GM21360 (cell line): ENCODE measurements at regions not wholly inside any gene's neighbourhood (a gene's known extent, or its start where the extent isn't known, plus 50 kb on each side); places are given as distances from the start of the nearest gene placed in this dataset.
"Not testable (repeated sequence)": the region's sequence is repeated elsewhere in the genome, so short reads cannot be mapped to it uniquely, and the experiment has no call there.

ENCODE experiments used
- ATAC-seq: cut with Tn5 transposase; IDR thresholded peaks from one replicate; pipeline ENCODE4 v1.9.1; 2021; ENCODE audit warnings: mild to moderate bottlenecking, moderate library complexity; ENCODE audit not compliant: unreplicated experiment

GRCh38 chr2:236632295-236633218 is 62.9 kb downstream of the ACKR3 start:
- ATAC-seq, result no peak

GRCh38 chr2:236633219-236633570 is 63.6 kb downstream of the ACKR3 start:
- ATAC-seq, result no peak

GRCh38 chr2:236633775-236634560 is 64.3 kb downstream of the ACKR3 start:
- ATAC-seq, result no peak

- no peak for ATAC-seq
Observed at GRCh38 chr2:236636261-236636660, 66.6 kb downstream of the ACKR3 start.

- no peak for ATAC-seq
Observed at GRCh38 chr2:236636714-236637470, 67.3 kb downstream of the ACKR3 start.

- ATAC-seq, result no peak
Observed at GRCh38 chr2:236637686-236638569, 68.3 kb downstream of the ACKR3 start.

GRCh38 chr2:236638707-236639106 is 69.1 kb downstream of the ACKR3 start:
- no peak for ATAC-seq

- ATAC-seq, result no peak
Observed at GRCh38 chr2:236639461-236640235, 70.0 kb downstream of the ACKR3 start.

- ATAC-seq, result no peak
Observed at GRCh38 chr2:236641051-236641726, 71.6 kb downstream of the ACKR3 start.

GRCh38 chr2:236642125-236642524 is 72.5 kb downstream of the ACKR3 start:
- ATAC-seq, result no peak

GRCh38 chr2:236642584-236643291 is 73.1 kb downstream of the ACKR3 start:
- no peak for ATAC-seq

GRCh38 chr2:236643480-236643879 is 73.9 kb downstream of the ACKR3 start:
- ATAC-seq, result no peak

- no peak for ATAC-seq
Observed at GRCh38 chr2:236644067-236644466, 74.4 kb downstream of the ACKR3 start.

- ATAC-seq, result no peak
Observed at GRCh38 chr2:236644502-236644911, 74.9 kb downstream of the ACKR3 start.

- ATAC-seq, result not testable (repeated sequence)
Observed at GRCh38 chr2:236645141-236645540, 75.5 kb downstream of the ACKR3 start.

GRCh38 chr2:236646441-236646840 is 76.8 kb downstream of the ACKR3 start:
- no peak for ATAC-seq

- ATAC-seq, result no peak
Observed at GRCh38 chr2:236646871-236647270, 77.2 kb downstream of the ACKR3 start.

- ATAC-seq, result no peak
Observed at GRCh38 chr2:236647621-236648020, 78.0 kb downstream of the ACKR3 start.
